HepG2 (cell line): ENCODE measurements at regions not wholly inside any gene's neighbourhood (a gene's known extent, or its start where the extent isn't known, plus 50 kb on each side); places are given as distances from the start of the nearest gene placed in this dataset.

Experiments used
- ATAC-seq: fragments of 200-7000 bp; cut with Tn5 transposase; 3 replicates; pipeline ENCODE4 v1.9.1; 2020; ENCODE audit warnings: mild to moderate bottlenecking, moderate library complexity
- BruUV-seq: library from RNA; stranded (reverse); fragments of 400-500 nt; replicated peaks from 2 replicates; lab custom pipeline; 2021; lab: Mats Ljungman, UMichigan
- CTCF ChIA-PET: fragments of 300-600 bp; formaldehyde crosslinking; extraction: SDS; loops from one replicate; lab custom pipeline; 2021; ENCODE audit warnings: low total read pairs, inconsistent platforms, low intra/inter-chr PET ratio; lab: Yijun Ruan, JAX
- POLR2A ChIA-PET: fragments of 350-600 bp; sonication (Branson Sonifier 250); formaldehyde crosslinking; loops from one replicate; lab custom pipeline; 2020; ENCODE audit warnings: antibody characterized with exemption, inconsistent platforms; lab: Yijun Ruan, JAX
- DNase-seq: peaks from one replicate; pipeline ENCODE4 v3.0.0-alpha.2; 2015; ENCODE audit warnings: low spot score
- FAIRE-seq: peaks from 3 replicates; lab custom pipeline; 2011; peaks lifted over from hg19 to GRCh38; lab: Jason Lieb, UNC
- H2AFZ ChIP-seq: one replicate; pipeline ENCODE4 v1.6.1; 2011; ENCODE audit warnings: low read length, inconsistent platforms
- H3K27ac ChIP-seq: fragments of 300-600 bp; 3 replicates; pipeline ENCODE4 v1.8.0; 2011; ENCODE audit warnings: mixed run types, mild to moderate bottlenecking, mixed read lengths, low read length, inconsistent platforms; ENCODE audit not compliant: insufficient read depth; ENCODE audit errors: extremely low read length
- H3K27me3 ChIP-seq, 2 experiments: fragments of 200-600 bp in 1 of 2; 2 replicates in 1 of 2; 3 replicates in 1 of 2; pipeline versions ENCODE4 v1.6.0 to v1.8.0; 2011; ENCODE audit warnings: low read length in 2 of 2, mild to moderate bottlenecking in 2 of 2, moderate library complexity in 2 of 2, inconsistent platforms in 1 of 2; ENCODE audit not compliant: insufficient read depth in 2 of 2, control insufficient read depth in 1 of 2
- H3K36me3 ChIP-seq, 2 experiments: fragments of 200-600 bp in 1 of 2; replicated peaks in 1 of 2; 2 replicates in 1 of 2; 3 replicates in 1 of 2; pipeline versions ENCODE4 v1.5.1 to v1.8.0; 2011; ENCODE audit warnings: low read length in 2 of 2, inconsistent platforms in 1 of 2; ENCODE audit not compliant: insufficient read depth in 2 of 2, control insufficient read depth in 1 of 2
- H3K4me1 ChIP-seq: 2 replicates; pipeline ENCODE4 v1.5.1; 2012; ENCODE audit warnings: low read length, inconsistent platforms; ENCODE audit not compliant: insufficient read depth
- H3K4me2 ChIP-seq: 2 replicates; pipeline ENCODE4 v1.6.0; 2011; ENCODE audit warnings: low read depth, low read length, inconsistent platforms
- H3K4me3 ChIP-seq, 3 experiments: fragments of 200-600 bp in 1 of 3; sonication (generic), shearing (Covaris generic) in 1 of 3; replicated peaks in 1 of 3; 2 replicates each; pipeline ENCODE4 v1.5.1; 2011 to 2016; ENCODE audit warnings: low read length in 3 of 3, inconsistent platforms in 2 of 3, low read depth in 2 of 3, mild to moderate bottlenecking in 2 of 3, control low read depth in 1 of 3, mixed read lengths in 1 of 3; ENCODE audit not compliant: insufficient read depth in 1 of 3
- H3K79me2 ChIP-seq: one replicate; pipeline ENCODE4 v1.6.1; 2011; ENCODE audit warnings: low read length, inconsistent platforms; ENCODE audit not compliant: insufficient read depth
- H3K9ac ChIP-seq: 2 replicates; pipeline ENCODE4 v1.6.0; 2011; ENCODE audit warnings: mild to moderate bottlenecking, low read depth, low read length, inconsistent platforms; ENCODE audit not compliant: insufficient read depth
- H3K9me3 ChIP-seq: 2 replicates; pipeline ENCODE4 v1.5.1; 2012; ENCODE audit warnings: mild to moderate bottlenecking, low read length
- H4K20me1 ChIP-seq: 2 replicates; pipeline ENCODE4 v1.6.0; 2011; ENCODE audit warnings: inconsistent platforms, mild to moderate bottlenecking, low read length, moderate library complexity; ENCODE audit not compliant: insufficient read depth
- DRAP1 ChIP-seq: IDR thresholded peaks from 2 replicates; pipeline ENCODE4 v1.6.1; 2016; ENCODE audit warnings: missing genetic modification reagents, missing compliant biosample characterization
- ETV6 ChIP-seq: sonication (generic); formaldehyde crosslinking; conservative IDR thresholded peaks from 2 replicates; pipeline ENCODE4 v1.4.0; 2020; ENCODE audit warnings: missing genetic modification reagents
- HDAC1 ChIP-seq: sonication (generic); formaldehyde crosslinking; IDR thresholded peaks from 2 replicates; pipeline ENCODE4 v1.5.1; 2020; ENCODE audit warnings: mild to moderate bottlenecking, missing genetic modification reagents
- KLF13 ChIP-seq: sonication (generic); formaldehyde crosslinking; IDR thresholded peaks from 2 replicates; pipeline ENCODE4 v1.4.0; 2020; ENCODE audit warnings: mild to moderate bottlenecking, missing genetic modification reagents
- MIER2 ChIP-seq: IDR thresholded peaks from 2 replicates; pipeline ENCODE4 v1.6.1; 2016; ENCODE audit warnings: missing biosample characterization, missing genetic modification reagents
- NFAT5 ChIP-seq: sonication (generic); formaldehyde crosslinking; IDR thresholded peaks from 2 replicates; pipeline ENCODE4 v1.4.0; 2020; ENCODE audit warnings: missing genetic modification reagents
- RFXAP ChIP-seq: sonication (generic); formaldehyde crosslinking; IDR thresholded peaks from 2 replicates; pipeline ENCODE4 v1.4.0; 2020; ENCODE audit warnings: missing genetic modification reagents, borderline replicate concordance
- TRIM22 ChIP-seq: fragments of 450-650 bp; IDR thresholded peaks from 2 replicates; pipeline ENCODE4 v1.6.1; 2017
- U2AF1 ChIP-seq: fragments of 200-400 bp; formaldehyde crosslinking; optimal IDR thresholded peaks from 2 replicates; pipeline ENCODE3; 2017; ENCODE audit warnings: mild to moderate bottlenecking, low read depth, low read length
- ZNF552 ChIP-seq: sonication (generic); formaldehyde crosslinking; IDR thresholded peaks from 2 replicates; pipeline ENCODE4 v1.9.0; 2022; ENCODE audit warnings: missing genetic modification reagents, mild to moderate bottlenecking, borderline replicate concordance
- ZNF609 ChIP-seq: sonication (generic); formaldehyde crosslinking; IDR thresholded peaks from 2 replicates; pipeline ENCODE4 v1.4.0; 2020; ENCODE audit warnings: mild to moderate bottlenecking, missing genetic modification reagents, borderline replicate concordance
- ZNF878 ChIP-seq: sonication (generic); formaldehyde crosslinking; IDR thresholded peaks from 2 replicates; pipeline ENCODE4 v1.8.1; 2023; ENCODE audit warnings: mild to moderate bottlenecking, missing genetic modification reagents, moderate library complexity
- WGBS: methylation state at CpG from one replicate; pipeline ENCODE4 v1.1.6; 2017; ENCODE audit warnings: low lambda C conversion rate; 5-methylcytosine and 5-hydroxymethylcytosine counted together
- in situ Hi-C: cut with HindIII; loops from 2 replicates; pipeline ENCODE4 v1.10.0; 2017; ENCODE audit warnings: low pct_unique_long_range_greater_than_20kb; ENCODE audit not compliant: extremely low pct_ligation_motif_present
- intact Hi-C: fragments of 100-400 bp; cut with micrococcal nuclease; formaldehyde crosslinking; loops from one replicate; pipeline ENCODE4 v1.10.0; 2022; ENCODE audit not compliant: unreplicated experiment

GRCh38 chr12:5165296-5165970, 121.8 kb downstream of the KCNA5 start:
- TF ChIP-seq NFAT5 (CRISPR knock-in tag) = no peak
- no peak for TF ChIP-seq RFXAP
- TF ChIP-seq ZNF552 (CRISPR knock-in tag) = no peak
- TF ChIP-seq HDAC1 = no peak
- TF ChIP-seq MIER2 (CRISPR knock-in tag) = no peak
- no peak for TF ChIP-seq TRIM22
- no peak for TF ChIP-seq KLF13
- no peak for TF ChIP-seq DRAP1 (CRISPR knock-in tag)
- no peak for TF ChIP-seq U2AF1
- no peak for TF ChIP-seq ZNF609 (CRISPR knock-in tag)
- no peak for TF ChIP-seq ETV6 (CRISPR knock-in tag)
- TF ChIP-seq ZNF878 = no peak
- H2AFZ ChIP-seq = no peak overlapping the region
- H4K20me1 ChIP-seq = no peaks in the 10 kb centered on the region
- no peak overlapping the region for H3K4me2 ChIP-seq
- ChIA-PET POLR2A (no interaction called here), CTCF (no interaction called here)
- H3K27me3 ChIP-seq = peaks cover 2 to 10% of the 10 kb centered on the region in 2 experiments; a peak in 2 of 5 replicates
- no peak overlapping the region for H3K4me3 ChIP-seq
- DNase-seq = no peak
- in situ Hi-C loops = no loop called here
- BruUV-seq = no TSS peak
- FAIRE-seq = no peak
- no peaks in the 10 kb centered on the region for H3K9me3 ChIP-seq
- ATAC-seq = no peak
- no peak overlapping the region for H3K27ac ChIP-seq
- H3K79me2 ChIP-seq = no peaks in the 10 kb centered on the region
- intact Hi-C loops = no loop called here
- WGBS = 0% methylated on average over 5 of the region's 5 CpGs
- H3K36me3 ChIP-seq = no peaks in the 10 kb centered on the region
- H3K9ac ChIP-seq = no peak overlapping the region
- H3K4me1 ChIP-seq = no peaks in the 10 kb centered on the region
